Activated T-helper 1 cell treated with anti-CD3 and anti-CD28 coated beads, Interleukin-12 subunit alpha, Interleukin-12 subunit beta, Interleukin-2, Interleukin-4 antibody, amounts not matched to agents 30 ng/mL and 10 ng/mL and 1 ng/mL, durations not matched to agents 14 hours and 24 hours and 36 hours (primary cell): ENCODE measurements at regions not wholly inside any gene's neighbourhood (a gene's known extent, or its start where the extent isn't known, plus 50 kb on each side); places are given as distances from the start of the nearest gene placed in this dataset.

Experiments
- DNase-seq: peaks from one replicate; pipeline ENCODE4 v3.0.0; 2021; ENCODE audit warnings: low spot score
- H3K27ac Mint-ChIP-seq: one replicate; pipeline ENCODE4 v1.8.0; 2021; ENCODE audit warnings: mild to moderate bottlenecking, mixed read lengths
- H3K27me3 Mint-ChIP-seq: one replicate; pipeline ENCODE4 v1.8.0; 2022; ENCODE audit warnings: mild to moderate bottlenecking, moderate library complexity, mixed read lengths; ENCODE audit not compliant: insufficient read depth
- H3K36me3 Mint-ChIP-seq: one replicate; pipeline ENCODE4 v1.8.0; 2021; ENCODE audit warnings: low read depth, mixed read lengths
- H3K4me1 Mint-ChIP-seq: one replicate; pipeline ENCODE4 v1.8.0; 2021; ENCODE audit warnings: low read depth, mixed read lengths
- H3K4me3 Mint-ChIP-seq: one replicate; pipeline ENCODE4 v1.8.0; 2021; ENCODE audit warnings: mild to moderate bottlenecking, moderate library complexity, mixed read lengths
- H3K9me3 Mint-ChIP-seq: one replicate; pipeline ENCODE4 v1.8.0; 2021; ENCODE audit warnings: mixed read lengths
- intact Hi-C: fragments of 100-400 bp; cut with micrococcal nuclease; formaldehyde crosslinking; loops from one replicate; pipeline ENCODE4 v1.15.1; 2024

DNA sequence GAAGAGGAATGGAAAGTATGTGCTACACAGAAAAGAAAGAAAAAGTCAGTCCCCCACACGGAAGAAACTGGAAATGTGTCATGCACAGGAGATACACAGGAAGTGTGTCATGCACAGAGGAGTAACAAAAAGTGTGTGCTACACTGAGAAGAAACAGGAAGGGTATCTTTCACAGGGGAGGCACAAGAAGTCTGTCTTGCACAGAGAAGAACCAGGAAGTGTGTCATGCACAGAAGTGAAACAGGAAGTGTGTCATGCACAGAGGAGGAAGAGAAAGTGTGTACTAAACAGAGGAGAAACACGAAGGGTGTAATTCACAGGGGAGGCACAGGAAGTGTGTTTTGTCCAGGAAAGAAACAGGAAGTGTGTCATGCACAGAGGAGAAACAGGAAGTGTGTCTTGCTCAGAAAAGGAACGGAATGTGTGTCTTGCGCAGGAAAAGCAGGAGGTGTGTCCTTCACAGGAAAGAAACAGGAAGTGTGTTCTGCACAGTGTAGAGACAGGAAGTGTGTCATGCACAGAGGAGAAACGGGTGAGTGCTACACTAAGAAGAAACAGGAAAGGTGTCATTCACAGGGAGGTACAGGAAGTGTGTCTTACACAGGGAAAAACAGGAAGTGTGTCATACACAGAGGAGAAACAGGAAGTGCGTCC lies 527.2 kb upstream of the PRKX start:
- no peak for DNase-seq
- H3K4me3 Mint-ChIP-seq = no peak overlapping the region
- no peaks in the 10 kb centered on the region for H3K27me3 Mint-ChIP-seq
- H3K4me1 Mint-ChIP-seq = no peaks in the 10 kb centered on the region
- no peaks in the 10 kb centered on the region for H3K9me3 Mint-ChIP-seq
- intact Hi-C loops = no loop called here
- no peak overlapping the region for H3K27ac Mint-ChIP-seq
- no peaks in the 10 kb centered on the region for H3K36me3 Mint-ChIP-seq

GRCh38 chrX:4239650-4240540 lies 526.4 kb upstream of the PRKX start:
- Mint-ChIP-seq H3K27ac (no peak overlapping the region), H3K9me3 (no peaks in the 10 kb centered on the region), H3K36me3 (no peaks in the 10 kb centered on the region), H3K4me3 (no peak overlapping the region), H3K4me1 (no peaks in the 10 kb centered on the region), H3K27me3 (no peaks in the 10 kb centered on the region)
- intact Hi-C loops = no loop called here
- no peak for DNase-seq

DNA sequence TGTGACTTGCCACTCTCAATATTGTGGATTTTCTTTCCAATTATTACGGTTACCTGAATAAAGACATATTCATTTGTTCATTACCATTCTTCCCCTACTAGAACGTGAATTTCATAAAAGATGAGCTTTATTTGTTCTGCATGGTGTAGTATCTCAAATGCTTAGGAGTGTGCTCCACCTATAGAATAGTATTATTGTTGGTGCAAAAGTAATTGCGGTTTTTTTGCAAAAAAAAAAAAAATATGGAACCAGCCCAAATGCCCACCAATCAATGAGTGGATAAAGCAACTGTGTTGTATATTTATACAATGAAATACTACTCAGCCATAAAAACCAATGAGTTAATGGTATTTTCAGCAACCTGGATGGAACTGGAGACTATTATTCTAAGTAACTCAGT lies 525.5 kb upstream of the PRKX start:
- Mint-ChIP-seq H3K36me3 (no peaks in the 10 kb centered on the region), H3K9me3 (no peaks in the 10 kb centered on the region), H3K4me1 (no peaks in the 10 kb centered on the region), H3K27me3 (no peaks in the 10 kb centered on the region), H3K27ac (no peak overlapping the region), H3K4me3 (no peak overlapping the region)
- intact Hi-C loops = no loop called here
- no peak for DNase-seq

- intact Hi-C loops = no loop called here
- no peak overlapping the region for H3K27ac Mint-ChIP-seq
- no peaks in the 10 kb centered on the region for H3K36me3 Mint-ChIP-seq
- H3K4me3 Mint-ChIP-seq = no peak overlapping the region
- no peaks in the 10 kb centered on the region for H3K4me1 Mint-ChIP-seq
- no peak for DNase-seq
- H3K9me3 Mint-ChIP-seq = no peaks in the 10 kb centered on the region
- no peaks in the 10 kb centered on the region for H3K27me3 Mint-ChIP-seq
Observed at GRCh38 chrX:4225086-4225485, 511.6 kb upstream of the PRKX start.

GRCh38 chrX:4206941-4207340 lies 493.5 kb upstream of the PRKX start:
- no peak for DNase-seq
- Mint-ChIP-seq H3K4me3 (no peak overlapping the region), H3K36me3 (no peaks in the 10 kb centered on the region), H3K4me1 (no peaks in the 10 kb centered on the region), H3K27me3 (no peaks in the 10 kb centered on the region), H3K9me3 (no peaks in the 10 kb centered on the region), H3K27ac (no peak overlapping the region)
- intact Hi-C loops = no loop called here

DNA sequence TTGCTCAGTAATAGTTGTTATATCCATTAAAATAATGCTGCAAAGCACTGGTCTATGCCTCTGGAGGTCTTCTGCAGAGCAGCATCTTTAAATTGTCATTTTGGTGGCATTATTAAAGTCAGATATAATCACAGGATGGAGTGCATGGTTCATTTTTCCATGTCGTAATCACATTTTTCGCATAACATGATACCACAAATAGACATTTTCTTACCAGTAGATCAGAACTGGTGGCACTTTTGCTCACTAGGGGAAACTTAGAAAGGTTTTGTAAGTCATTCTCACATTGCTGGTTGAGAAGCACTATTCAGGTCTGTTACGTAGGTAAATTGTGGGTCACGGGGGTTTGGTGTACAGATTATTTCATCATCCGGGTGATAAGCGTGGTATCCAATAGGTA lies 484.5 kb upstream of the PRKX start:
- DNase-seq = no peak
- H3K36me3 Mint-ChIP-seq = no peaks in the 10 kb centered on the region
- intact Hi-C loops = no loop called here
- H3K4me1 Mint-ChIP-seq = no peaks in the 10 kb centered on the region
- no peak overlapping the region for H3K27ac Mint-ChIP-seq
- no peak overlapping the region for H3K4me3 Mint-ChIP-seq
- H3K27me3 Mint-ChIP-seq = no peaks in the 10 kb centered on the region
- no peaks in the 10 kb centered on the region for H3K9me3 Mint-ChIP-seq

DNA sequence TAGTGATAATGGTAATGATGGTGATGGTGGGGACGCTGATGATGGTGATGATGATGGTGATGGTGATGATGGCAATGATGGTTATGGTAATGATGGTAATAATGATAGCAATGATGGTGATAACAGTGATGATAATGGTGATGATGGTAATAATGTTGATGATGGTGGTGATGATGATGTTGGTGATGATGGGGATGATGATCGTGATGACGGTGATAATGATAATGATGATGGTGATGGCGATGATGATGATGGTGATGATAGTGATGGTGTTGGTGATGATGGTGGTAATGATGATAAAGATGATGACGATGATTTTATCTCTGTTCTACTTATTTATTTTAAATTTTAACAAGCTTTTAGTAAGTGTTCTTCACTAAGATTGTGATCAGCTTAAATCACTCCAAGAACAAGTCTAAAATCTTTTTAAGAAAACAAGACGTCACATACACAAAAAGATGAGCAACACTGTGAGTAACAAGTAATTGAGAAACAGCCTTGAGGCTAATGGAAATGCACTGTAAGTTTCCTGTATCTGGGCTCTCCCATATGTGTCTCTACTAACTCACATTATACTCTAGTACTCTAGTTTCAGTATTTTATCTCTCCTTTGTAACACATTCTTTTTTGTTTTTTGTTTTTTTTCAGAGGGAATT lies 480.2 kb upstream of the PRKX start:
- Mint-ChIP-seq H3K27me3 (no peaks in the 10 kb centered on the region), H3K36me3 (no peaks in the 10 kb centered on the region), H3K9me3 (no peaks in the 10 kb centered on the region), H3K4me1 (no peaks in the 10 kb centered on the region), H3K4me3 (no peak overlapping the region), H3K27ac (no peak overlapping the region)
- intact Hi-C loops = no loop called here
- DNase-seq = no peak

- Mint-ChIP-seq H3K9me3 (peaks cover 3% of the 10 kb centered on the region), H3K27me3 (no peaks in the 10 kb centered on the region), H3K4me3 (no peak overlapping the region), H3K27ac (no peak overlapping the region), H3K36me3 (no peaks in the 10 kb centered on the region), H3K4me1 (no peaks in the 10 kb centered on the region)
- intact Hi-C loops = no loop called here
- no peak for DNase-seq
Observed at GRCh38 chrX:4186331-4186730, 472.9 kb upstream of the PRKX start.

DNA sequence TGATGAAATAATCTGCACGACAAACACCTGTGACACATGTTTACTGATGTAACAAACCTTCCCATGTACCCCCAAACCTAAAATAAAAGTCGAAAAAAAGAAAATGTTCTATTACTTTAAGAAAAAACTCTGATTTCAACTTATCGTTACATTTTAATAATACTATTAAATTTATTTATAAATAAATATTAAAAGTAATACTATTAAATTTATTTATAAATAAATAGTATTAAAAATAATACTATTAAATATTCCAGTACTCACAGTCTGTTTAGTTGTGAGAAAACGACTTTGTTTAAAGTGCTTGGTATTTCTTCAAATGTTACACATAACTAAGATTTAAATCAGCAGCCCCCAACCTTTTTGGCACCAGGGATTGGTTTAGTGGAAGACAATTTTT lies 471.6 kb upstream of the PRKX start:
- Mint-ChIP-seq H3K36me3 (no peaks in the 10 kb centered on the region), H3K9me3 (peaks cover 3% of the 10 kb centered on the region), H3K4me1 (no peaks in the 10 kb centered on the region), H3K27ac (no peak overlapping the region), H3K27me3 (no peaks in the 10 kb centered on the region), H3K4me3 (no peak overlapping the region)
- no peak for DNase-seq
- intact Hi-C loops = no loop called here

- Mint-ChIP-seq H3K27me3 (no peaks in the 10 kb centered on the region), H3K36me3 (no peaks in the 10 kb centered on the region), H3K4me1 (no peaks in the 10 kb centered on the region), H3K27ac (no peak overlapping the region), H3K9me3 (peaks cover 3% of the 10 kb centered on the region), H3K4me3 (no peak overlapping the region)
- intact Hi-C loops = no loop called here
- no peak for DNase-seq
Observed at GRCh38 chrX:4182408-4182806, 469.0 kb upstream of the PRKX start.

GRCh38 chrX:4181782-4182407 lies 468.4 kb upstream of the PRKX start:
- no peak overlapping the region for H3K4me3 Mint-ChIP-seq

GRCh38 chrX:4179031-4179430 lies 465.6 kb upstream of the PRKX start:
- H3K27ac Mint-ChIP-seq = no peak overlapping the region

More at GRCh38 chrX:4181782-4182407, 468.4 kb upstream of the PRKX start:
- Mint-ChIP-seq H3K27me3 (no peaks in the 10 kb centered on the region), H3K27ac (no peak overlapping the region), H3K9me3 (no peaks in the 10 kb centered on the region), H3K36me3 (no peaks in the 10 kb centered on the region), H3K4me1 (no peaks in the 10 kb centered on the region)
- DNase-seq = no peak
- intact Hi-C loops = no loop called here

GRCh38 chrX:4175221-4175620 lies 461.8 kb upstream of the PRKX start:
- no peak overlapping the region for H3K4me3 Mint-ChIP-seq
- intact Hi-C loops = no loop called here
- no peak for DNase-seq
- no peaks in the 10 kb centered on the region for H3K4me1 Mint-ChIP-seq
- H3K36me3 Mint-ChIP-seq = no peaks in the 10 kb centered on the region
- no peak overlapping the region for H3K27ac Mint-ChIP-seq
- no peaks in the 10 kb centered on the region for H3K27me3 Mint-ChIP-seq
- H3K9me3 Mint-ChIP-seq = no peaks in the 10 kb centered on the region

More at GRCh38 chrX:4179031-4179430, 465.6 kb upstream of the PRKX start:
- Mint-ChIP-seq H3K4me3 (no peak overlapping the region), H3K9me3 (no peaks in the 10 kb centered on the region), H3K4me1 (no peaks in the 10 kb centered on the region), H3K36me3 (no peaks in the 10 kb centered on the region), H3K27me3 (no peaks in the 10 kb centered on the region)
- intact Hi-C loops = no loop called here
- DNase-seq = no peak
